Choroid plexus epithelial cell (primary cell): ENCODE measurements at regions not wholly inside any gene's neighbourhood (a gene's known extent, or its start where the extent isn't known, plus 50 kb on each side); places are given as distances from the start of the nearest gene placed in this dataset.
"Not testable (repeated sequence)": the region's sequence is repeated elsewhere in the genome, so short reads cannot be mapped to it uniquely, and the experiment has no call there.

ENCODE experiments used
- DNase-seq: peaks from one replicate; pipeline ENCODE4 v3.0.0-alpha.2; 2010; ENCODE audit warnings: low read depth
- H3K4me3 ChIP-seq: 2 replicates; pipeline ENCODE4 v1.5.1; 2011; ENCODE audit warnings: low read depth, mild to moderate bottlenecking, control low read depth, low read length, moderate library complexity
- CTCF ChIP-seq: conservative IDR thresholded peaks from 2 replicates; pipeline ENCODE4 v1.5.1; 2011; ENCODE audit warnings: low read depth, mild to moderate bottlenecking, control low read depth, inconsistent platforms, low read length, moderate library complexity

GRCh38 chr6:15166121-15166520 is 79.7 kb upstream of the JARID2 start:
- no peak for DNase-seq
- no peak overlapping the region for H3K4me3 ChIP-seq
- no peak for TF ChIP-seq CTCF

- H3K4me3 ChIP-seq, result no peak overlapping the region
- DNase-seq, result no peak
- TF ChIP-seq CTCF, result no peak
Measured at GRCh38 chr6:15170126-15170525, 75.7 kb upstream of the JARID2 start.

- TF ChIP-seq CTCF, result no peak
- no peak for DNase-seq
- no peak overlapping the region for H3K4me3 ChIP-seq
Measured at GRCh38 chr6:15171026-15171425, 74.8 kb upstream of the JARID2 start.

GRCh38 chr6:15176816-15177370 is 69.0 kb upstream of the JARID2 start:
- no peak for DNase-seq
- TF ChIP-seq CTCF, result no peak
- H3K4me3 ChIP-seq, result no peak overlapping the region

GRCh38 chr6:15183979-15184378 is 61.9 kb upstream of the JARID2 start:
- no peak overlapping the region for H3K4me3 ChIP-seq
- TF ChIP-seq CTCF, result no peak
- no peak for DNase-seq

- DNase-seq, result peak; percentile 2
Measured at GRCh38 chr6:15184441-15184861, 61.4 kb upstream of the JARID2 start.

GRCh38 chr6:15185111-15185510 is 60.8 kb upstream of the JARID2 start:
- H3K4me3 ChIP-seq, DNase-seq: not testable (repeated sequence)

More at GRCh38 chr6:15184441-15184861, 61.4 kb upstream of the JARID2 start:
- no peak overlapping the region for H3K4me3 ChIP-seq
- no peak for TF ChIP-seq CTCF

GRCh38 chr6:15193451-15193850 is 52.4 kb upstream of the JARID2 start:
- not testable (repeated sequence) for DNase-seq, H3K4me3 ChIP-seq
